HG03565 (cell line): ENCODE measurements at regions not wholly inside any gene's neighbourhood (a gene's known extent, or its start where the extent isn't known, plus 50 kb on each side); places are given as distances from the start of the nearest gene placed in this dataset.

Experiments
- ATAC-seq: cut with Tn5 transposase; IDR thresholded peaks from one replicate; pipeline ENCODE4 v1.9.1; 2021; ENCODE audit warnings: mild to moderate bottlenecking, moderate library complexity; ENCODE audit not compliant: unreplicated experiment

GRCh38 chr16:64422259-64422658 is 699.6 kb downstream of the CDH11 start:
- ATAC-seq: no peak

GRCh38 chr16:64421515-64421914 is 700.3 kb downstream of the CDH11 start:
- ATAC-seq: no peak

GRCh38 chr16:64419832-64420231 is 702.0 kb downstream of the CDH11 start:
- no peak for ATAC-seq

GRCh38 chr16:64417711-64418227 is 704.1 kb downstream of the CDH11 start:
- no peak for ATAC-seq

- ATAC-seq: no peak
Observed at GRCh38 chr16:64416216-64417005, 705.5 kb downstream of the CDH11 start.

- no peak for ATAC-seq
Observed at GRCh38 chr16:64412578-64413280, 709.1 kb downstream of the CDH11 start.

GRCh38 chr16:64410306-64410705 is 711.6 kb downstream of the CDH11 start:
- ATAC-seq: no peak

GRCh38 chr16:64409783-64410210 is 712.1 kb downstream of the CDH11 start:
- no peak for ATAC-seq

GRCh38 chr16:64408699-64409098 is 713.2 kb downstream of the CDH11 start:
- no peak for ATAC-seq

GRCh38 chr16:64406770-64407181 is 715.1 kb downstream of the CDH11 start:
- ATAC-seq: no peak

- no peak for ATAC-seq
Observed at GRCh38 chr16:64403352-64403751, 718.5 kb downstream of the CDH11 start.

GRCh38 chr16:64398793-64399192 is 723.1 kb downstream of the CDH11 start:
- no peak for ATAC-seq

- ATAC-seq: no peak
Observed at GRCh38 chr16:64397945-64398508, 723.8 kb downstream of the CDH11 start.

GRCh38 chr16:64397042-64397441 is 724.8 kb downstream of the CDH11 start:
- no peak for ATAC-seq

GRCh38 chr16:64394061-64394460 is 727.8 kb downstream of the CDH11 start:
- ATAC-seq: no peak

- ATAC-seq: no peak
Observed at GRCh38 chr16:64392456-64392855, 729.4 kb downstream of the CDH11 start.

GRCh38 chr16:64391063-64391600 is 730.7 kb downstream of the CDH11 start:
- ATAC-seq: no peak

GRCh38 chr16:64390102-64390501 is 731.8 kb downstream of the CDH11 start:
- no peak for ATAC-seq

GRCh38 chr16:64384636-64385035 is 737.2 kb downstream of the CDH11 start:
- ATAC-seq: no peak

GRCh38 chr16:64381979-64382378 is 739.9 kb downstream of the CDH11 start:
- no peak for ATAC-seq

GRCh38 chr16:64380751-64381150 is 741.1 kb downstream of the CDH11 start:
- ATAC-seq: no peak
